NCI-H510A treated with DMSO at 0.1 percent for 48 hours (cell line): ENCODE measurements at regions not wholly inside any gene's neighbourhood (a gene's known extent, or its start where the extent isn't known, plus 50 kb on each side); places are given as distances from the start of the nearest gene placed in this dataset.
A peak's percentile ranks its signal among the peaks of the same experiment; 100 is the strongest.

Source experiments
- DNase-seq: peaks from one replicate; lab custom pipeline; 2025; lab: John Stamatoyannopoulos, UW

GRCh38 chr7:12783421-12784095, 96.1 kb downstream of the ARL4A start:
- no peak for DNase-seq

DNA sequence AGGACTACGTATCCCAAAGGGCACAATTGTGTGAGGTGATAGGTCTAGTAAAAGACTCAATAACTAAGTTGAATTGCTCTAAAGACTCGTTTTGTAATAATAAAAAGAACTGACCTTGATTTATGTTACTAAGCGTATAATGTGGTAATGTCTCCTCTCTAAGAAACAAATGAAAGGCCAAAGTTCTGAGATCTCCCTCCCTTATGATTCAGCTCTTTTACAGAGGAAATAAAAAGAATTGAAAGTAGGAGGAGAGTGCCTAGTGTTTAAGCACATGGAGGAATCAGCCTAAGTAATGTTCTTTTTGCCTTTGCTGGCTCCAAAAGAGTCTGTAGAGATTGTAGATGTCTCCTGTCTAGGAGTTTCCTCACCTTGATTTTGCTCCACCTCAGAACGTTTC, 98.0 kb downstream of the ARL4A start:
- DNase-seq: no peak

- no peak for DNase-seq
Measured at GRCh38 chr7:12786494-12786893, 99.1 kb downstream of the ARL4A start.

DNA sequence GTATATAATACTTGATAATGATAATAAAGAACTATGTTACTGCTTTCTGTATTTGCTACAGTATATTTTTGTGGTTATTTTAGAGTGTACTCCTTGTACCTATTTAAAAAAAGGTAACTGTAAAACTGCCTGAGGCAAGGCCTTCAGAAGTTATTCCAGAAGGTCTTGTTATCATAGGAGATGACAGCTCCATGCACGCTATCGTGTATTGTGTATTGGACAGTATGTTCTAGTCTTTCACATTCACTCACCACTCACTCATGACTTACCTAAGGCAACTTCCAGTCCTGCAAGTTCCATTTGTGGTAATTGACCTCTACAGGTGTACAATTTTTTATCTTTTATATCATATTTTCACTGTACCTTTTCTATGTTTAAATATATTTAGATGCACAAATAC, 100.7 kb downstream of the ARL4A start:
- DNase-seq: no peak

DNA sequence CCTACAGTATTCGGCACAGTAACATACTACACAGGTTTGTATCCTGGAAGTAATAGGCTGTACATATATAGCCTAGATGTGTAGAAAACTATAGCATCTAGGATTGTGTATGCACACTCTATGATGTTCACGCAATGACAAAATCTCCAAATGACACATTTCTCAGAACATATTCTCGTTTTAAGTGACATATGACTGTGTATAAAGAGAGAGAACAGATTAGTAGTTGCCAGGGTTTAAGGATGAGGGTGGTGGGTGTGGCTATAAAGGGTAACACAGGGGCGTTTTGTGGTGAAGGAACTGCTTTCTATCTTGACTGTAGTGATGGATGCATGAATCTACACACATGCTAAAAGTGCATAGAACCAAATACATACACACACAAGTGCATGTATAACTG, 101.2 kb downstream of the ARL4A start:
- DNase-seq: no peak

DNA sequence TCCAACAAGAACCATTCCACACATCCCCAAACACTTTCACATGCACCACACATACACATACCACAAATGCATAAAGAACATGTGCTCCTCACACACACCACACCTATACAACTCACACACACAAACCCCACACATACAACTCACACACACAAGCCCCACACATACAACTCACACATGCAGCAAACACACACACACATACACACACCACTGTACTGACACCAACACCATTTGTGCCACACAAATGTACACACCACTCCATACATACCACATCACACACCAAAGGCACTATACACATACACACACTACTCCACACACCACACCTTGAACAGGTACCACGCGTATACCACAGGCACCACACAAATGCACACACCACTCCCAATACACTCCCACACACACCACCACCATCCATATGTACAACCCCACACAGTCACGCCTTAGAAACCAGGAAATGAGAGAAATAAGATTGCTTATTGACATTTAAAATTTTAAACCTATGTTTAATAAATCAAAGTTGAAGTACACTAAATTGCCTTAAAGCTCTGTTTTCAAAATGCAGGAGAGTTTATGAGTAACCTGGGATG, 107.4 kb downstream of the ARL4A start:
- DNase-seq: no peak

DNA sequence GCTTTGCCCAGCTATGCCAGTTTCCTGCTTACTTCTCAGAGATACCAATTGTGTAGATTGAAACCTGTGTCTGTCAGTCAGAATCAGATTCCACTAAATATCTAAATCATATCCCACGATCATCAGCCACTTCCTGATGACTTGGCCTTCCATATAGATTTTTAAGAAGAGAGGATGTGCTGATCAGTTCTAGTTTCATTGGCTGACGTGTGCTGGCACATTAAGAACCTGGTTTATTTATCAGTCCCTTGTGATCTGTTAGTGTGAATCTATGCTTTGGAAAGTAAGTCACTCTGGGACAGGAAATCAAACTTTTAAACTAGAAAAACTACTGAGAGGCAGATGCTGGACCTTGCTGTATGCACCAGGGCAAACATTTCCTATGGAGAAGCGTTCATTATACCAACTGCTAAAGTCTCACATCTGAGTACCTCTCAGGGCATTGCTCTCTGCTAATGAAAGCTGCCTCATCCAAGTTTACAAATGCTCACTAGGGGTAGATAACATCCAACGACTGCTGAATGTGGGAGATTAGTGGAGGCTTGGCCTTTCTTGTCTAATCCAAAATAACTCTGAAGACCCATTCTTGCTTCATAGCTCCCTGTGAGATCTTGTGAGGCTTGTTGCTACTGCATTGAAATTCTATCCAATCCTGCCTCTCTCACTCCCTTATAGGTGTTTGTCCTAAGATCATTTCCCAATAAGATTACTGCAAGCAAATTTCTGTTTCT, 109.1 kb downstream of the ARL4A start:
- no peak for DNase-seq

- DNase-seq: no peak
Measured at GRCh38 chr7:12800486-12800885, 113.1 kb downstream of the ARL4A start.

DNA sequence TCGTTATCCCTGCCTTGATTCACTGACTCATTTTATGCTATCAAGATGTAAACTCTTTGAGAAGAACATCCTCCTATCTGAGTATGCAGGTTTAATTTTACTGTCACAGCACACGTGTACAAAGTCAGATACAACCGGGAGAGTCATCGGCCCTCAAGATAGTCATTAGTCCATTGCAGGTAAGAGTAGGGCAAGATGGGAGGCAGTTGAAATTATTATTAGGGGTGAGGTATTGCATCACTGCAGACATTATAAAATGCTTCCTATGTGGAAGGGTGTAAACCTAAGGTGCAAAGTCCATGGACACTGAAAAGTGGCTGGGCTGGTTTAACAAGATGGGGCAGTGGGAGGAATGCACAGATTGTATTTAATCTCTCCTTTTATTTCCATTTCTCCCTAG, 113.7 kb downstream of the ARL4A start:
- DNase-seq: peak; percentile 29

DNA sequence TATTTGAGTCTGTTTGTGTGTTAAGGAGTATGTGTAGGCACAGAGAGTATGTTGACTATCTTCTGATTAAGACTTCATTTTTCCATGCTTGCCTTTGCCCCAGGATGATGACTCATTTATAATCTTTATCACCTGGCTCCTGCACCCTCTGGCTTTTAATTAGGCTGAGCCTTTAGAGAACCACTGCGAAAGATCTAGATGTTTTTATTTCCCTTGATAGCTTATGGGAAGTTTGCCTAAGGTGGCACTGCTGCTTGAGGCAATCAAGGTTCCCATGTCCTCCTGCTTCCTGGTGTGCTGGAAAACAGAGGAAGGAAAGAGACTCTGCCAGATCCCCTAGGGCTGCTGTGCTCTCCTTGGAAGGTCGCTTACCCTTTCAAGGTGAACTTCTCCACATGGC, 114.6 kb downstream of the ARL4A start:
- DNase-seq: no peak

GRCh38 chr7:12803542-12803941, 116.1 kb downstream of the ARL4A start:
- DNase-seq: no peak

DNA sequence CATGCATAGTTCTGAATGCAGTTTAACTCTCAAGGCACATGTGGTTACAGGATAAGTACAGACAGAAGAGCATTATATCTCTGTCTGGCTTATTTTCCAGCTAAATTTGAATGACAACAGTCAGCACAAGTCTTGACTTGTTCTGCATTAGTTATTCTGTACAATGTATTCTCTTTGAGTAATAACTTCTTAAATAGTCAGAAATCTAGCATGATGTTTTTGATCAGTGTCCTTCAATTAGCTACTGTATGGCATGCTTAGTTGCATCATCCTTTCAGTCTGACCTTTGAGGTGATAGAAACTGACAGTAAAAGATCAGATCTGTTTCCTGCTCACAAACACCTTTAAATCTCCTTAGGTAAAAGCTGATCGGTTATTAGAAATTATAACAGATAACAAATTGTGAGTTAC, 118.1 kb downstream of the ARL4A start:
- no peak for DNase-seq

DNA sequence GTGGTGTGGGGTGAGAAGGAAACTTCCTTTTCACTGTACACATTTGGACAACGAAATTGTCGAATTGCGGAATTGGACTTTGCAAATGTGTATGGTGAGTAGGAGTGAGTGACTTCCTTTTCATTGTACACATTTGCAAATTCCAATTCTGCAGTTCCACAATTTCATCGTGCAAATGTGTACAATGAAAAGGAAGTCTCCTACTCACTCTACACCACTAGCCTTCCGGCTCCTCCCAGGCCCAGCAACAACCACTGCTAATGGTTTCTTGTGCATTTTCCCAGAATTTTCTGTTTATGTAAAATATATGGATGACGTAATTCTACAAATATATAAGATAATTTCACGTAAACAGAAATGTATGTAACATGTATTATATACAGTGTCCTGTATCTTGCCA, 118.5 kb downstream of the ARL4A start:
- DNase-seq: no peak

DNA sequence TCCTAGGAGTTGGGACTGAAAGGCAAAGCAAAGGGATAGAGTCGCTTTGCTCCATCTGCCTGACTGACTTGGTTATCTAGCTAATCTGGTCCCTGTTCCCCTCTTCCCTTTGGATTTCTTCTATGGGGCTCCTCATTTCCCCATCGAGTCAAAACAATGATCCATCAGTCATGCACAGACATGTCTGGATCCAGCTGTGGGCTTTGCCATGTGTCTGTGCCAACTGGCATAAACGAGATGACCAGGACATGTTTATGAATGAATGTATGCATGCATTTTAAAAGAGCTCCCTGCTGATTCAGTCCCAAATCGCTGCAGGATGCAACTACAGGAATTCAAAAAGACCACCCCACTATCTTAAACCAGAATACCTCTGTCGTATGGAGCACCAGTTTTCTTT, 122.0 kb downstream of the ARL4A start:
- DNase-seq: no peak

DNA sequence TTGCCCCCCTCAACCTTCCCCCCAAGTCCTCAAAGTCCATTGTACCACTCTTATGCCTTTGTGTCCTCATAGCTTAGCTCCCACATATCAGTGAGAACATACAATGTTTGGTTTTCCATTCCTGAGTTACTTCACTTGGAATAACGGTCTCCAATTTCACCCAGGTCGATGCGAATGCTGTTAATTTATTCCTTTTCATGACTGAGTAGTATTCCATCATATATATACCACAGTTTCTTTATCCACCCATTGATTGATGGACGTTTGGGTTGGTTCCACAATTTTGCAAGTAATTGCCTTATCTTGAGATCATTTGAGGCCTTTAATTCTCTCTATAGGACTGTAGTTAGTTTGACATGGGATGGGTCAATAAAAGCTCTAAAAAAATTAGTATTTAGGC, 124.7 kb downstream of the ARL4A start:
- no peak for DNase-seq

DNA sequence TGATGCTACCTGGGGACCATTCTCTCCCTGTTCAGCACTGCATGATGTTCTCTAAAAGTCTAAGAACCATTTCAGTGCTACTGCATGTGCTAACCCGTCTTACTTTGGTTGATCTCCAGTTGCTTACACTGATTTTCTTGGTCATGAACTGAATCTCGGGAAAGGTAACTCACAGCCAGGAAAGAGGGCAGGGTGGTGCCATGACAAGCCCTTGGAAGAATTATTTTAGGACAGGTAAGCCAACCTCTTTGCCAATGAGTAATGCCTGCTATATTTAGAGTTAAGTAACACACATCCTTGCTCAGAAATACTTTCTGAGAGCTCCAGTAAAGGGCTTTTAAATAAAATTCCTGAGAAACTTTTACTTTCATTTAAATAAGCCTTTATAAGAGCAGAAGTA, 126.7 kb downstream of the ARL4A start:
- DNase-seq: no peak

DNA sequence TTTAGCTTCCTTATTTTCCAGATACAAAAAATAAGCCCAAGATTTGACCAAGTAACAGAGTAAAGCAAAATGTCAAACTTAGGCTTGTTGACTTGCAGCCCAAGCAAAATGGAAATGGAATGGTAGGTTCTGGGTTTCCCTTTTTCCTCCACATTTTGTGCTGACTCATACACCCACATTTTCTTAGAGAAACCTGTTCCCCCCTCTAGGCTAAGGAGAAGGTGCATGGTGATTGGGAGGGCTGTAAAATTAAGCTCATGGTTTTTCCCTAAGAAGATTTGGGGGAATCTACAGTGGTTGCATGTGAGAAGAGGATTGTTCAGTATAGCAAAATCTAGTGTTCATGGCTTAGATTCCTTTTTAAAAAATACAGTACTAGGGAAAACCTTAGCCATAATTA, 127.4 kb downstream of the ARL4A start:
- no peak for DNase-seq

DNA sequence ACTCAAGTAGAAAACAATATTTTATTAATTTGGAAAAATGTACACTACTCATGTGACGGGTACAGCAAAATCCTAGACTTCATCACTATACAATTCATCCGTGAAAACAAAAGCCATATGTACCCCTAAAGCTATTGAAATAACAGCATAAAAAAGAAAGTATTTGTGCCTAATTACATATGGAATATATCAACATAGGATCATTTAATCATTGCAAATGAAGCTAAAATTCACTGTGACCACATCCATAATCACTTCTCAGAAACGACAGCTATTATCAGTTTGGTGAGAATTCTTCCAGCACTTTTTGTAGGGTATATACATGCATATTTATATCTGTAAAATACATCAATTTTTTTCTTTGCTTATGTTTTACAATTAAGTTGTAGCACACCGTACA, 128.0 kb downstream of the ARL4A start:
- no peak for DNase-seq

DNA sequence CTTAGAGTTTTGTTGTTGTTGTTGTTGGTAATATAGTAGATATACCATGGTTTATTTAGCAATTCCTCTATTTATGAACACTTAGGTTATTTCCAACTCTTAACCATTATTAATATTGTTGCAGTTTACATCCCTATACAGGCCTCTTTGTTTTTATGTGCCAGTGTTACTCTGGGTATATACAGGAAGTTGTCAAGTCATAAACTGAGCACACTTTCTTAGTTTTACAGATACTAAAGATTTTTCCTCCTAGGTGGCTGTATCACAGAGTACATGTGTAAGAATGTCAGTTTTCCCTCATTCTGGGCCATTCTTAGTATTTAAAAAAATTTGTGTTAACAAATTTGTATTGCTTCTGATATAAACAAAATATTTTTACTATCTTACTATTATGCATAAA, 128.4 kb downstream of the ARL4A start:
- DNase-seq: no peak

- DNase-seq: no peak
Measured at GRCh38 chr7:12820777-12821176, 133.3 kb downstream of the ARL4A start.

GRCh38 chr7:12821746-12822145, 134.3 kb downstream of the ARL4A start:
- no peak for DNase-seq

DNA sequence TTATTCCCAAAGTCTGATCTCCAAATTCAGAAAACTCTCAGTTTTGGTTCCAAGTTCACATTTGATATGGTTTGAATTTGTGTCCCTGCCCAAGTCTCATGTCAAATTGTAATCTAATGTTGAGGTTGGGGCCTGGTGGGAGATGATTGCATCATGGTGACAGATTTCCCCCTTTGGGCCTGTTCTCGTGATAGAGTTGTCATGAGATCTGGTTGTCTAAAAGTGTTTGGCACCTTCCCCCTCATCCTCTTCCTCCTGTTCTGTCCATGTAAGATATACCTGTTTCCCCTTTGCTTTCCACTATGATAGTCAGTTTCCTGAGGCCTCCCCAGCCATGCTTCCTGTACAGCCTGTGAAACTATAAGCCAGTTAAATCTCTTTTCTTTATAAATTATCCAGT, 138.6 kb downstream of the ARL4A start:
- DNase-seq: no peak

DNA sequence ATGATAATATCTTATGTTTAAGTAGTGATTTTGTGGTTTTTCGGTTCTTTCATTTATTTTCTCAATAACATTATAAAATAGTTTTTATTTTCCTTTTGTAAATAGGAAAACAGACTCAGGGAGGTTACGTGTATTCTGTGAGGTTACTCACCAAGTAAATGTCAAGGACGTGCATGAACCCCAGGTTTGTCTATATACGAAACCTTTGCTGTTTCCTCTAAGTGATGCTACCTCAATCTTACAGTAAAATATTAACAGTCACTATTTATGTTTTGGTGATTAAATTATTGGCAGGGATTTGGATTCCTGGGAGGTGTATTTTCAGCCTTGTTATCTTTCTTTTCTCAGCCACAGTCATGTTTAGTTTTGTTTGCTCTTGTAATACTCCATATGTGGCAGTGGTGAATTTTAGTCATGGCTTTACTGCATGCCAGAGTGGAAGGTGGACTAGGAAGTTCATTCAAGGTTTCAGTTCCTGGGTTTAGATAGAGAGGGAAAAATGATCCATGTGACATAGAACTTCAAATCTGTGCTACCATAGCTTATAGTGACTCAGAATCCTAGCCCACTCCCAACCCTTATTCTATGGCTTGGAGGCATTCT, 139.9 kb downstream of the ARL4A start:
- no peak for DNase-seq
